ENCODE measurements at regions not wholly inside any gene's neighbourhood (a gene's known extent, or its start where the extent isn't known, plus 50 kb on each side); places are given as distances from the start of the nearest gene placed in this dataset.

GRCh38 chr1:221832151-221832550 is 90.3 kb upstream of the DUSP10 start:
- TF ChIP-seq CTCF (IDR thresholded peaks at IDR 0.05) (no peak), POLR2A (IDR thresholded peaks at IDR 0.05) (no peak)
